AG10803 (cell line): ENCODE measurements at regions not wholly inside any gene's neighbourhood (a gene's known extent, or its start where the extent isn't known, plus 50 kb on each side); places are given as distances from the start of the nearest gene placed in this dataset.

Experiments
- DNase-seq: peaks from one replicate; pipeline ENCODE4 v3.0.0; 2010; ENCODE audit warnings: low read depth
- H3K4me3 ChIP-seq: 2 replicates; pipeline ENCODE4 v1.5.1; 2011; ENCODE audit warnings: mild to moderate bottlenecking, low read length, control low read depth
- CTCF ChIP-seq: conservative IDR thresholded peaks from 2 replicates; pipeline ENCODE4 v1.5.1; 2011; ENCODE audit warnings: mild to moderate bottlenecking, low read length, control low read depth, inconsistent platforms

- peak overlapping the region; percentile 18; the same call in 1 of the 2 replicates for H3K4me3 ChIP-seq
- DNase-seq, result peak; percentile 94
- no peak for TF ChIP-seq CTCF
Observed at GRCh38 chr7:130904031-130904757, 170.2 kb upstream of the KLF14 start.

- peak overlapping the region; percentile 23; the same call in 1 of the 2 replicates for H3K4me3 ChIP-seq
- TF ChIP-seq CTCF, result no peak
- DNase-seq, result no peak
Observed at GRCh38 chr7:130904792-130905191, 170.8 kb upstream of the KLF14 start.

- TF ChIP-seq CTCF, result no peak
- DNase-seq, result no peak
- H3K4me3 ChIP-seq, result peak overlapping the region; percentile 19; the same call in 1 of the 2 replicates
Observed at GRCh38 chr7:130906575-130906974, 172.6 kb upstream of the KLF14 start.

- TF ChIP-seq CTCF, result no peak
- no peak for DNase-seq
- peak overlapping the region; percentile 29 for H3K4me3 ChIP-seq
Observed at GRCh38 chr7:130907439-130907838, 173.4 kb upstream of the KLF14 start.

GRCh38 chr7:130908345-130909160, 174.5 kb upstream of the KLF14 start:
- no peak for DNase-seq
- TF ChIP-seq CTCF, result no peak
- peak overlapping the region; percentile 68 for H3K4me3 ChIP-seq

- no peak for TF ChIP-seq CTCF
- DNase-seq, result no peak
- H3K4me3 ChIP-seq, result peak overlapping the region; percentile 68
Observed at GRCh38 chr7:130909161-130909836, 175.3 kb upstream of the KLF14 start.
